GM12891 (cell line): ENCODE measurements at regions not wholly inside any gene's neighbourhood (a gene's known extent, or its start where the extent isn't known, plus 50 kb on each side); places are given as distances from the start of the nearest gene placed in this dataset.

Experiments
- PAX5 ChIP-seq: IDR thresholded peaks from 2 replicates; pipeline ENCODE4 v1.6.1; 2011; ENCODE audit warnings: low read length, moderate library complexity, mild to moderate bottlenecking; ENCODE audit not compliant: insufficient read depth, severe bottlenecking
- POLR2A ChIP-seq: IDR thresholded peaks from 2 replicates; pipeline ENCODE4 v1.6.1; 2011; ENCODE audit warnings: low read depth, low read length, control low read depth
- POLR2AphosphoS5 ChIP-seq: IDR thresholded peaks from 2 replicates; pipeline ENCODE4 v1.6.1; 2011; ENCODE audit warnings: low read depth, low read length, control low read depth
- POU2F2 ChIP-seq: IDR thresholded peaks from 2 replicates; pipeline ENCODE4 v1.6.1; 2011; ENCODE audit warnings: low read depth, mild to moderate bottlenecking, control low read depth, low read length, moderate library complexity
- SPI1 ChIP-seq: IDR thresholded peaks from 2 replicates; pipeline ENCODE4 v1.6.1; 2011; ENCODE audit warnings: low read depth, low read length, control low read depth
- TAF1 ChIP-seq: IDR thresholded peaks from 2 replicates; pipeline ENCODE4 v1.6.1; 2011; ENCODE audit warnings: low read depth, low read length, control low read depth

DNA sequence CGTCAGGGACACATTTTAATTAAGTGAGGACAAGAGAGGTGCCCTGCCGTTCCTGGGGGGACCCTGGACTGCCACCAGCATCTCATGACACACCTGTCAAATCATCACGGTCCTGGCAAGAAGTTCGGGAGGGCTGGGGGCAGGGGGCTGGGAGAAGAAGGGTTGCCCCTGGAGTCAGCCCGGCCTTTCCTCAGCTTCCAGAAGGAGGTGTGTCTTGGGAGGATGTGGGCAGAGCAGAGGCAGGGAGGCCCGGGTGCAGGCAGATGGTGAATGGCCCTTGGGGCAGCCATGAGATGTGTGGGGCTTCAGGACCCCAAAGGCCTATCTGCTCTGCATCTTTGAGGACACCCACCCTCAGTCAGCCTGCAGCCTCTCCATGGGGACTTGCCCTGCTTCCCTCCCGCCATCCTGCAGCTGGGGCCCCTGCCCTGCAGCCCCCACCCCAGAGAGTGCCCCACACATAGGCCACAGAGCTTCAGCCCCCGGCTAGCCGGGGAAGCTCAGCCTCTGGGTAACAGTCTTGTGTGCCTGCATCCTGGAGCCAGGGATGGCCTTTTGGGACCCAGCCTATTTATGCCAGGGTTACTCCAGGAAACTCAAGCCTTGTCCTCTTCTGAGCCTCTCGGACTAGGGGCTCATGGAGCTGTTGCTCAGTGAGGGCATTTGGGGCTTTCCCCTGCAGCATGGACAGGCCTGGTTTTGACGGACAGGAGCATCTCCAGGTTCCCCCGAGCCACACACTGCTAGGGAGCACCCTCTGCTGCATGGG lies 178.5 kb downstream of the KIF26A start:
- TF ChIP-seq POLR2A (no peak), TAF1 (no peak), POLR2AphosphoS5 (no peak), POU2F2 (no peak), SPI1 (no peak), PAX5 (no peak)
